Neural progenitor cell (in vitro differentiated cells): ENCODE measurements at regions not wholly inside any gene's neighbourhood (a gene's known extent, or its start where the extent isn't known, plus 50 kb on each side); places are given as distances from the start of the nearest gene placed in this dataset.

Experiments used
- CTCF ChIP-seq: fragments of 200-600 bp; sonication (generic); IDR thresholded peaks from 2 replicates; pipeline ENCODE4 v1.5.1; 2017; ENCODE audit warnings: antibody characterized with exemption, mild to moderate bottlenecking
- EZH2 ChIP-seq: fragments of 200-600 bp; sonication (generic); IDR thresholded peaks from 2 replicates; pipeline ENCODE4 v1.6.1; 2017; ENCODE audit warnings: antibody characterized with exemption, mild to moderate bottlenecking, moderate library complexity

GRCh38 chr3:175985781-175986180 lies 1126.6 kb downstream of the NAALADL2 start:
- TF ChIP-seq CTCF, result no peak
- TF ChIP-seq EZH2, result no peak
